BE2C (cell line): ENCODE measurements at regions not wholly inside any gene's neighbourhood (a gene's known extent, or its start where the extent isn't known, plus 50 kb on each side); places are given as distances from the start of the nearest gene placed in this dataset.

ENCODE experiments used
- DNase-seq: peaks from one replicate; pipeline ENCODE4 v3.0.0-alpha.2; 2020
- H3K27me3 ChIP-seq: fragments of 250-450 bp; sonication (Bioruptor Pico); 2 replicates; pipeline ENCODE4 v1.5.1; 2020; ENCODE audit warnings: mild to moderate bottlenecking
- H3K36me3 ChIP-seq: fragments of 250-450 bp; sonication (Bioruptor Pico); 2 replicates; pipeline ENCODE4 v1.5.1; 2020; ENCODE audit warnings: mild to moderate bottlenecking
- H3K4me1 ChIP-seq: fragments of 250-450 bp; sonication (Bioruptor Pico); 2 replicates; pipeline ENCODE4 v1.5.1; 2020
- H3K4me3 ChIP-seq: 2 replicates; pipeline ENCODE4 v1.5.1; 2011; ENCODE audit warnings: low read depth, low read length
- H3K9me3 ChIP-seq: fragments of 250-450 bp; sonication (Bioruptor Pico); 2 replicates; pipeline ENCODE4 v1.5.1; 2020
- CTCF ChIP-seq: IDR thresholded peaks from 2 replicates; pipeline ENCODE4 v1.5.1; 2012; ENCODE audit warnings: mild to moderate bottlenecking, low read depth, low read length

DNA sequence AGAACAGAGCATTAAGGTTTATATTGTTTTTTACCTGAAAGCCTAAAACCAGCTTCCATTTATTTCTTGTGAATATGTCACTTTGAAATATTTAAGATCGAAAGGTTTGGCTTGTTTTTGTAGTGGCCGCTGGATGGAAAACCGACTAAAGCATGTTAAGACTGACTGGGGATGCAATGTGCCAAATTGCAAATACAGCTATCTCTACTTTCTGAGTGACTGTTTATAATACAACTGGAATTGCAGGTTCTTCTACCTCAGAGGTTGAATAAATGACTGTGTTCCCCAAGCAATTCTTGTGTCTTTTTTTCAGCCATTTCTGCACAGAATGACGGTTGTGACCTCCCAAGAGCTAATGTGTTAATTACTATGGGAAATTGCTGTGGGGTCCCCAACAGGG lies 50.0 kb upstream of the TMTC4 start:
- no peaks in the 10 kb centered on the region for H3K36me3 ChIP-seq
- no peak overlapping the region for H3K4me3 ChIP-seq

More for the DNA sequence above, 50.0 kb upstream of the TMTC4 start:
- no peak for DNase-seq
- Histone ChIP-seq H3K4me1 (no peaks in the 10 kb centered on the region), H3K9me3 (no peaks in the 10 kb centered on the region; the same call in 1 of the 2 replicates), H3K27me3 (no peaks in the 10 kb centered on the region)
- TF ChIP-seq CTCF, result no peak
